GM18508 (cell line): ENCODE measurements at regions not wholly inside any gene's neighbourhood (a gene's known extent, or its start where the extent isn't known, plus 50 kb on each side); places are given as distances from the start of the nearest gene placed in this dataset.

ENCODE experiments used
- ATAC-seq: cut with Tn5 transposase; IDR thresholded peaks from one replicate; pipeline ENCODE4 v1.9.1; 2021; ENCODE audit warnings: moderate number of reproducible peaks; ENCODE audit not compliant: insufficient read depth, unreplicated experiment

DNA sequence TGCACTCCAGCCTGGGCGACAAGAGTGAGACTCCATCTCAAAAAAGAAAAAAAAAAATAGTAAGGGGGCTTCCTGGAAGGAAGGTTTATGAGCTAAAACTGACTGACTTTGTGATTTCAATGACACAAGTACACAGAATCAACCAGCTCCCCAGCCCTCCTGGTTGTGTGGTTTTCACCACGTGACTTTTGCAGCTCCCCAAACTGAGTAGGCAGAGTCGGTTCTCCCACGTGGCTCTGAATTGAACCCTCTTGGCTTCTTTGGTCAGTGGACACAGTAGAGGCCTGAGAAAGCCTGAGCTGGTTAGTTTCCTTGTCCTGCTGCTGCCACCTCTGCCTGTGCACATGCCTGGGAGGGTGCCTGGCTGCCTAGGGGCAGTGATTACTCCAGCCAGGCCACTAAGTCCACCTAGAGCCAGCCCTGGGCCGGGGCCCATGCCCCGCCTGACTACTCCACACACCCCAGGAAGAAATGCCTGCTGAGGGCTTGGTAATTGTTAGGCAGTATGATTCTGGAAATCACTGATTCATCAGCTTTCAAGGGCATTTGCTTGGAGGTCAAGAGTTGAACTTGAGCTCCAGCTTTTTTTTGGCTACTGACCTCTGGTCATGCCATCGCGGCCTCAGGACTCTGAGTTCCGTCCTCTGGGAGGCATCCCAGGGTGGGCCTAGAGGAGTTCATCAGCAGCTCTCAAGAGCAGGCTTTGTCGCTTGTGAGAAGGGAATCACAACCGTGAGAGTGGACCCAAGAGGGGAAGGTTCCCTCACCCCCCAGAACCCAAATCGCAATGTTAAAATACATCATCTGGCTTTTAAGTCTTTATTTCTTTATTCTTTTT, 431.9 kb upstream of the HS6ST1 start:
- ATAC-seq, result no peak

DNA sequence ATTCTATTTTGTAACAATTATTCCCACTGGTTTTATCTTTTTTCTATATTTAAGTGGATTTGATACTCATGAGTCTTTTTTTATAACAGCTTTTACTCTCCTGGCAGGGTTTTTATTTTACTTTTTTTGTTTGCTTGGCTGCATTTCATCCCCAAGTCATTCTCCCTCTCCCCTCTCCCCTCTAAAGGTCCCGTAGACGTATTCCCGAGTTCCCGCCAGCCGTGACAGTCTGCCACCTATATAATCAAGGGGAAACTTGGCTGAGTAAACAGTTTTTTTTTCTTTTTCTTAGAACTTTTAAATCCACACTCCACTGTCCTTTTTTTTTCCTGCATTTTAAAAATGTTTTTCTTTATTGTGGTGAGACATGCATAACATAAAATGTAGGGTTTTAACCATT, 433.1 kb upstream of the HS6ST1 start:
- ATAC-seq, result no peak

DNA sequence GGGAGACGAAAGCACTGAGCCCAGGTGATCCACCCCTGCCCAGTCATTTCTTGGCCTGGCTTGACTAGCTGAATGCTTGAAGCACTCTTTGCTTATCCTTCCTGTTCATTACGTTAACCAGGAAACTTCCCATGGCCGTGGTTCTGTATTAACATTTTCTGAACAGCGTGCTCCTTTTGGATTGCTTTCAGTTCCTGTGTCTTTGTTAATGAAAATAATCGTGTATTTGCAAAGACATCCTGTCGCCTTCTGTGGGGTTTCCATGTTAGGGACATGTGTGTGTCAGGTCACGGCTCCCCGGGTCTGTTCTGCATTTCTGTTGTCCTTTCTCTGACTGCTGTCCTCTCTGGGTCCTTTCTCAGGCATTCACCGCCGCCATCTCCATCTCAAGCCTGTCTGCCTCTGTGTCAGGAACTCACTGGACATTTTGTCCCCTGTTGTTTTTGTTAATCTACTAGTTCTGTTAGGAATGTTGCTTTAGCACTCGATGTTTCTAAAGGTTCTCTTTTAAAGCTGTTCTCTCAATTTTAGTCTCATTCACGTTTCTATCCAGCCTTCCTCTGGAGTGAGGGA, 434.1 kb upstream of the HS6ST1 start:
- ATAC-seq, result no peak

GRCh38 chr2:128753321-128753720, 434.7 kb upstream of the HS6ST1 start:
- no peak for ATAC-seq

DNA sequence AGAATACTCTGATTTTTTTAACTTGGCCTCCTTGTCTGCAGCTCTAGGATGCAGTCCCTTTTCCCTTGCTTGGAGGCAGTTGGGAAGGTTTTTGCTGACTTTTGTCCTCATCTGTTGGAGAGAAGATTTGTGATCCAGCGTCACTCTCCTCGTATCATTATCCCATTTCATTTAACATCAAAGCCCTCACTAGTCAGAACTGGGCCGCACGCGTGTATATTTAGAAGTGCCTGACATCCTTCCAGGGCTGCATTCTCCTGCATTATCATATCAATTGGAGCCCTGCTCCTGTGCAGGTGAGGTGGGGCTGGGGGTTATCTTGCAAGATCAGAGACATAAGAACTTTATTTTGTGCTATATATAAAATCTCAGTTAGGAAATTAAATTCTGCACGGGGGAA, 435.1 kb upstream of the HS6ST1 start:
- no peak for ATAC-seq

- ATAC-seq, result peak; percentile 68
Measured at GRCh38 chr2:128754246-128754724, 435.6 kb upstream of the HS6ST1 start.

DNA sequence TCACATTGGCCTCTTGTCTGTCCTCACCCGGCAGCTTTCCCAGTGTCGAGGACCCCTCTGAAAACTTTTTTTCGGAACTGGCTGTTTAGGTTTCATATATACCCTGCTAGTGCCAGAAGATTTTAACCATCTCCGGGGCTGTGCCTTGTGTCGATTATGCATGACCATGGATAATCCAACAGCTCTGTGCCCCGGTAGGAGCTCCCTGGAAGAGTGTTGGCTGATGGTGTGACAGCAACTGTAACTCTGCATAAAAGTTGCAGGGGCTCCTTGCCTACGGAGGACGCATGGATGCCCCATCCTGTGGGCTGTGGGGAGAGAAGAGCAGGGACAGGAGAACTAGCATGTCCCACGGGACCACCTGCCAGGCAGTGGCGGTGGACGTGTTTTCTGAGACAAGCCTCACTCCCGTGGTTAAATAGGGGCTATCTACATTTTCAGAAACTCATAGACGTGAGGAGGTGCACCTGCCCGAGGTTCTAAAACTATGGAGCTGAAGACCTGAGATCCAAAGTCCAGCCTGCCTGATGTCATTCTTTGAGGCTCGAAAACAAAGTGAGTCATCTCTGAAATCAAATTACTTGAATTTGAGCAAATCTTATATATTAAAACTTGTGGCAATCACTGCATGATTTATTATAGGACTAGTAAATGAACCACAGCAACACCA, 437.2 kb upstream of the HS6ST1 start:
- no peak for ATAC-seq

DNA sequence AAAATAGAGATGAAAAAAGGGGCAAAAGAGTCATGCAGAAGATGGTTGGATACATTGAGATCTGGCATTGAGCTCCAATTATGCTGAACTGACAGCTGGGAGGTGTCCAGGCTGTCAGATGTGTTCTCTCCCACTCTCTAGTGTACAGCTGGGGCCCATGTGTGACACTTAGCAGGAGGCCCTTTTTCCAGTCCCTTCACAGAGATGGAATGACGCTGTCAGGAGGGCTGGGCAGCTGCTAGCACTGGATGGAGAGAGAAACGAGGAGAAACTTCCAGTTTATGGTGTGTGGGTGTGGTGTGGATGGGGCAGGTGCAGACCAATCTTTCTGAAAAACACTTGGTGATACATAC, 437.7 kb upstream of the HS6ST1 start:
- no peak for ATAC-seq

DNA sequence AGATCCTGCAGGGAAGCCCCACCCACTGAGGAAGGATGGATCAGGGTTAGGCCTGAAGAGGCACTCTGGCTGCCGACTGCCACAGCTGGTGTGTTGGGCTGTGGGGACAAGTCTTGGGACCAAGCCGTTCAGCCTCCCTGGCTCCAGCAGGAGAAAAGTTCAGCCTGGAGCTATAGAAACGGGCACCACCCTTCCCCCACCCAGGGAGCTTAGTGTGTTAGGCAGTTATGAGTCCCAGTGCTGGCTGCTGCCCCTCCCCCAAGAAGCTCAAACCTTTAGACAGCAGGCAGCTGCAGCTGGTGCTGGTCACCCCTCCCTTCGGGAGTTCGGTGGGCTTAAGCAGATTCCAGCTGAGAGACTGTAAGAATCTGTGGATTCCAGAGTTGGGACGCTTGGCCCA, 447.1 kb upstream of the HS6ST1 start:
- no peak for ATAC-seq

GRCh38 chr2:128768041-128768440, 449.4 kb upstream of the HS6ST1 start:
- no peak for ATAC-seq

- ATAC-seq, result no peak
Measured at GRCh38 chr2:128769457-128770142, 450.9 kb upstream of the HS6ST1 start.

- no peak for ATAC-seq
Measured at GRCh38 chr2:128770143-128771085, 451.7 kb upstream of the HS6ST1 start.

DNA sequence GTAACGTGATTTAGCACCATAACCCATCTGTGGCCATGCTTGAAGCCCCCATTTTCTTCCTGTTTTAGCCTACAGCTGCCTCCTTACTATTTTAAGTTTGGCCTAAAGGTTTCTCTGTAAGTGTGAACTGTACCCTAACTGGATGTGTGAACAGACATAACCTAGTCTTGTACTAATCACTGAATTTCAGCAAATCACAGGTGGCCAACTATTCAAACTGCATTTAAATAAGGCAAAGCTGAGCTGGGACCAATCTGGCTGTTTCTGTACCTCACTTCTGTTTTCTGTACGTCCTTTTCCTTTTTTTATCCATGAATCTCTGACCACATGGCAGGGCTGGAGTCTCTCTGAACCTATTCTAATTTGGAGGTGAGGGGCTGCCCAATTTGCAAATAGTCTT, 452.7 kb upstream of the HS6ST1 start:
- no peak for ATAC-seq

GRCh38 chr2:128772671-128773070, 454.0 kb upstream of the HS6ST1 start:
- no peak for ATAC-seq

- no peak for ATAC-seq
Measured at GRCh38 chr2:128773641-128774319, 455.1 kb upstream of the HS6ST1 start.

- no peak for ATAC-seq
Measured at GRCh38 chr2:128774320-128775216, 455.9 kb upstream of the HS6ST1 start.

GRCh38 chr2:128775217-128775913, 456.7 kb upstream of the HS6ST1 start:
- ATAC-seq, result no peak

GRCh38 chr2:128775914-128776285, 457.2 kb upstream of the HS6ST1 start:
- no peak for ATAC-seq
